HG03039 (cell line): ENCODE measurements at regions not wholly inside any gene's neighbourhood (a gene's known extent, or its start where the extent isn't known, plus 50 kb on each side); places are given as distances from the start of the nearest gene placed in this dataset.
"Not testable (repeated sequence)": the region's sequence is repeated elsewhere in the genome, so short reads cannot be mapped to it uniquely, and the experiment has no call there.

Experiments
- ATAC-seq: cut with Tn5 transposase; IDR thresholded peaks from one replicate; pipeline ENCODE4 v1.9.1; 2021; ENCODE audit warnings: mild to moderate bottlenecking, moderate library complexity; ENCODE audit not compliant: unreplicated experiment

- ATAC-seq, result peak; percentile 81
These were observed 763.8 kb upstream of the AADAT start for GRCh38 chr4:170853422-170854021.

- no peak for ATAC-seq
These were observed 760.2 kb upstream of the AADAT start for GRCh38 chr4:170849969-170850368.

GRCh38 chr4:170827562-170828274 is 738.0 kb upstream of the AADAT start:
- no peak for ATAC-seq

GRCh38 chr4:170818786-170819185 is 729.0 kb upstream of the AADAT start:
- no peak for ATAC-seq

- ATAC-seq, result no peak
These were observed 715.6 kb upstream of the AADAT start for GRCh38 chr4:170805352-170805751.

GRCh38 chr4:170804930-170805329 is 715.2 kb upstream of the AADAT start:
- ATAC-seq, result no peak

- no peak for ATAC-seq
These were observed 713.7 kb upstream of the AADAT start for GRCh38 chr4:170803492-170803891.

- ATAC-seq, result no peak
These were observed 712.0 kb upstream of the AADAT start for GRCh38 chr4:170801771-170802170.

GRCh38 chr4:170794525-170794924 is 704.8 kb upstream of the AADAT start:
- no peak for ATAC-seq

- ATAC-seq, result not testable (repeated sequence)
These were observed 698.8 kb upstream of the AADAT start for GRCh38 chr4:170788540-170789051.

GRCh38 chr4:170777663-170778062 is 687.9 kb upstream of the AADAT start:
- no peak for ATAC-seq

GRCh38 chr4:170776983-170777382 is 687.2 kb upstream of the AADAT start:
- no peak for ATAC-seq

- no peak for ATAC-seq
These were observed 686.1 kb upstream of the AADAT start for GRCh38 chr4:170775851-170776250.

GRCh38 chr4:170773709-170774273 is 684.0 kb upstream of the AADAT start:
- ATAC-seq, result no peak

- ATAC-seq, result no peak
These were observed 682.7 kb upstream of the AADAT start for GRCh38 chr4:170772429-170772828.

- ATAC-seq, result no peak
These were observed 680.9 kb upstream of the AADAT start for GRCh38 chr4:170770664-170771063.

- ATAC-seq, result no peak
These were observed 680.1 kb upstream of the AADAT start for GRCh38 chr4:170769862-170770261.

GRCh38 chr4:170758988-170759387 is 669.2 kb upstream of the AADAT start:
- no peak for ATAC-seq

GRCh38 chr4:170750519-170750918 is 660.8 kb upstream of the AADAT start:
- ATAC-seq, result no peak

GRCh38 chr4:170748975-170749374 is 659.2 kb upstream of the AADAT start:
- no peak for ATAC-seq

GRCh38 chr4:170743633-170744032 is 653.9 kb upstream of the AADAT start:
- no peak for ATAC-seq

GRCh38 chr4:170741856-170742255 is 652.1 kb upstream of the AADAT start:
- ATAC-seq, result no peak
